ENCODE measurements at regions not wholly inside any gene's neighbourhood (a gene's known extent, or its start where the extent isn't known, plus 50 kb on each side); places are given as distances from the start of the nearest gene placed in this dataset.

DNA sequence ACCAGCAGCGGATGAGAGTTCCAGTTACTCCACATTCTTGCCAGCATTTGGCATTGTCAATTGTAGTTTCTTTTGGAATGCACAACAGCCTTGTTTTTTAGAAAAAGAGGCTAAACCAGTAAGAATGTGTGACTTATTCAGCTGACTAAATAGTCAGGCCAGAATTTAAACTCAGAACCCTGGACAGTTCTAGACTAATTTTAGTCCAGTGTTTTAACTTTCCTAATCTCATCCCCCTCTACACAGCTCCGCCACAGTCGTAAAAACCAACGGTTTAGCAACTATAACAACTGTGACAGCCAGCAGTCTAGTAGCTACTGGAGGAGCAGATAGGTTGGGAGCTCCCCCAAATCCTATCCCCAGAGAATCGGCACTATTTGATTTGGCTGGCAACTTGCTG lies 103.7 kb downstream of the FOXD1 start:
- TF ChIP-seq, protein P1, sequence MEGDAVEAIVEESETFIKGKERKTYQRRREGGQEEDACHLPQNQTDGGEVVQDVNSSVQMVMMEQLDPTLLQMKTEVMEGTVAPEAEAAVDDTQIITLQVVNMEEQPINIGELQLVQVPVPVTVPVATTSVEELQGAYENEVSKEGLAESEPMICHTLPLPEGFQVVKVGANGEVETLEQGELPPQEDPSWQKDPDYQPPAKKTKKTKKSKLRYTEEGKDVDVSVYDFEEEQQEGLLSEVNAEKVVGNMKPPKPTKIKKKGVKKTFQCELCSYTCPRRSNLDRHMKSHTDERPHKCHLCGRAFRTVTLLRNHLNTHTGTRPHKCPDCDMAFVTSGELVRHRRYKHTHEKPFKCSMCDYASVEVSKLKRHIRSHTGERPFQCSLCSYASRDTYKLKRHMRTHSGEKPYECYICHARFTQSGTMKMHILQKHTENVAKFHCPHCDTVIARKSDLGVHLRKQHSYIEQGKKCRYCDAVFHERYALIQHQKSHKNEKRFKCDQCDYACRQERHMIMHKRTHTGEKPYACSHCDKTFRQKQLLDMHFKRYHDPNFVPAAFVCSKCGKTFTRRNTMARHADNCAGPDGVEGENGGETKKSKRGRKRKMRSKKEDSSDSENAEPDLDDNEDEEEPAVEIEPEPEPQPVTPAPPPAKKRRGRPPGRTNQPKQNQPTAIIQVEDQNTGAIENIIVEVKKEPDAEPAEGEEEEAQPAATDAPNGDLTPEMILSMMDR (IDR thresholded peaks at IDR 0.05), result no peak
- no peak for DNase-seq (ENCODE audit: low spot score)
- ATAC-seq (ENCODE audit: low FRiP score), result no peak

DNA sequence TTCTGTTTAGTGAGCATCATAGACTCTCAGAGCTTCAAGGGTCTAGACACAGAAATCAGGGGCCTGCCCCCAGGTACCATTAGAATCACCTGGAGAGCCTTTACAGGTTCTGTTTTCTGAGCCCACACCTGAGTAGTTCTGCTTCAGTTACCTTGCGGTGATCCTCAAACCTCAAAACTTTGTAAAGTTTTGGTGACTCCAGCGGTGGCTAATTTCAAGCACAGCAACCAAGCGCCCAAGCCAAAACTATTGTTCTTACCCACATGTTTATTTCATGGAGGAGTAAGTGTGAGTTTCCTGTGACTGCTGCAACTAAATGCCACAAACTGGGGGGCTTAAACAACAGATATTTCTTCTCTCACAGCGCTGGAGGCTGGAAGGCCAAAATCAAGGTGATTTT lies 108.9 kb downstream of the FOXD1 start:
- TF ChIP-seq, protein P1 (IDR thresholded peaks at IDR 0.05), result no peak
- DNase-seq (ENCODE audit: low spot score), result no peak
- ATAC-seq (ENCODE audit: low FRiP score), result no peak

DNA sequence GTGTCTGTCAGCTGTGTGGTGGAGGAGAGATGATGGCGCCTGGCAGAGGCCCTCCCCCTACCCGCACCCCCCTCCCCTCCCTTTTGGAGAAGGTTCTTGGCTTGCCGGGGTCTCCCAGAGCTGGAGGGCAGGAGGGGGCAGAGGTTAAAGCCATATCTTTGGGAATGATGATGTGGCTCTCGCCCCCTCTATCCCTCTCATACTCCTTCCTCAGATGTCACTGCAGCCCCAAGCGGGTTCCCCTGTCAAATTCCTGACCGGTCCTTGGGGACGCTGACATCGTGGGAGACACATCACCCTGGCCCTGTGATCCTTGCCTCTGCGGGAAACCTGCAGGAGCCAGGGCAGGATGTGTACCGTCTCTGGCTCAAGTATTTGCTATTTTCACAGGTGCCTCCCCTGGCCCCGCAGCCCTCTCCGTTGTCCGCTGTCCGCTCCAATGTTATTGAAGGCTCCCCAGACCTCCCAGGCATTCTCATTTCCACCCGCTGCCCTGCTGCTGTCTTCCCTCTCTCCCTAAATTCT lies 109.5 kb downstream of the FOXD1 start:
- DNase-seq (ENCODE audit: low spot score), result no peak
- TF ChIP-seq, protein P1 (IDR thresholded peaks at IDR 0.05), result no peak
- ATAC-seq (ENCODE audit: low FRiP score), result no peak

DNA sequence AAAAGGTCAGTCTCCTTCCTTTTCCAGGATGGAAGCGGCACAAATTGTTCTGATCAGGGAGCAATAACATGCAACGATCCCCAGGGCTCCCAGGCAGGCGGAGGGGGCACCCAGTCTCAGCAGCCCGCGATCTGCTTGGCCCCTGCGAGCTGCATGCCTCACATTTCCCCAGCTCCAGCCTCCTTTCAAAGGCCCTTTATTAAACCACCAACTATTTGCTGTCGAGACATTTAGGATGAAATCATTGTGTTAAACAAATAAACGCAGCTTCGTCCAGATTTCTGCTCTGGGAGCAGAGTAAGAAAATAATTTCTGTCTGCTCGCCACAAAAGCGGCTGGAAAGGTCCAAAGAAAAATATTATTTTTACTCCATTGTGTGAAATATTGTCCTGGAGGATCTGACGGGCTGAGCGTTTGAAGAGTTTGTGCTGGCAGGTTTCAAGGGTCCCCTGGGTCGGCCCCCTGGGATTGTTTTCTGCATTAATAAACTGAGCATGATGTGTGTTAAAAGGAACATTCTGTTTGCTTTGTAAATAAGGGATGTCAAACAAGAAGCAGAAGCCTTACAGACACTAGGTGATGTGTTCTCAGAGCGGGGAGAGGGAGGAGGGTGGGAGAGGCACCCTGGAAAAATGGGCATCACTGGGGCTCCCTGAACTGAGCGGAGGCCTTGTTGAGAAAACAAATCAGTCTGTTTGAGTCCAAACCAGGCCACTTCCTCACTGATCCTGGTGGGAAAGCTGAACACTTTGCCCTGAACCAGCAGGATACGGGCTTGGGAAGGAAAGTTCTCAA lies 110.1 kb downstream of the FOXD1 start:
- TF ChIP-seq, protein P1 (IDR thresholded peaks at IDR 0.05), result no peak
- no peak for ATAC-seq (ENCODE audit: low FRiP score)
- DNase-seq (ENCODE audit: low spot score), result no peak

DNA sequence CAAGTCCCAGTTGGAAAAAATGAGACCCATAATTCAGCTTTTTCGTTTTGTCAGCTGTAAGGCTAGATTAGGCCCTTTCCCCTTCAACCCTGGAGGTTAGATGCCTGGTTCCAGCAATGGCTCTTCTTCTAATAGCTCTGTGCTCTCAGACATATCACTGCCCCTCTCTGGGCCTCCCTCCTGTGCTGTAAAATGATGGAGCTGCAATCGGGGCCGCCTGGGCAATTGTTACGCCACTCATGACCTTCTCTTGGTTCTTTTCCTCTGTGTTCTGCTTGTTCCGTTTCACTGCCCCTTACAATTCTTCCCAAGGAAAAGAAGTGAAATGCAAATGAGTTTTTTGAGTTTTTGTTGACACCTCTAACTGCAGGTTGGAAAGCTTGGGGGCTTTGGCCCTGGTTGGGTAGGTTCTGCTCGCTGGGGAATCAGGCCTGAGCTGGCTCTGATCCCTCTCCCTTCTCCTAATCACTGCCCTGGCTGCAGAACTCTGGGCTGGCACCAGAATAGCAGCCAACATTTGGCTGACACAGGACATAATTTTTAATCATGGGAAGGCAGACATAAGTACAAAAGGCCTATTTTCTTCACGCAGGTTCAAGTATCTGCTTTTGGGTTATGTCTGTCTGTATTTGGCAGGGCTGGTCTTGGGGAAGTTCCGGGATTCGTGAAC lies 110.9 kb downstream of the FOXD1 start:
- TF ChIP-seq, protein P1 (IDR thresholded peaks at IDR 0.05), result no peak
- no peak for ATAC-seq (ENCODE audit: low FRiP score)
- DNase-seq (ENCODE audit: low spot score), result no peak

DNA sequence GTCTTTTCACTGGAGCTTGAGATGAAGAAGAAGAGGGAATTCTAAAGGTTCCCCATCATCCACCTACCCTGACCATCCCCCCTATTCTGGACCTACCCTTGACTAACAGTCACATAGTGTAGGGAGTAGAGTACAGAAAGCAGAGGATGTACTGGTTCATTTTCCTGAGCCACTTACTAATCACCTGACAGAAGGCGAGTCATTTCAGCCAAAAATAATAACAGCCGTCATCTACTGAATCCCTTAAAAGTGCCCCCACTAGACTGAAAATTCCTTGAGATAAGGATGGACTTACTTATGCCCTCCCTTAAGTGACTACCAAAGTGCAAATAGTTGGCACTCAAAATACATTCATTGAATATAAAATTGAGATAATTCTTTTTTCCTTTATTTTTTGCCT lies 112.2 kb downstream of the FOXD1 start:
- no peak for ATAC-seq (ENCODE audit: low FRiP score)
- DNase-seq (ENCODE audit: low spot score), result no peak
- TF ChIP-seq, protein P1 (IDR thresholded peaks at IDR 0.05), result no peak

Measured in omental fat pad (tissue), 3 donors.